HG02981 (cell line): ENCODE measurements at regions not wholly inside any gene's neighbourhood (a gene's known extent, or its start where the extent isn't known, plus 50 kb on each side); places are given as distances from the start of the nearest gene placed in this dataset.
"Not testable (repeated sequence)": the region's sequence is repeated elsewhere in the genome, so short reads cannot be mapped to it uniquely, and the experiment has no call there.

Experiments used
- ATAC-seq: cut with Tn5 transposase; IDR thresholded peaks from one replicate; pipeline ENCODE4 v1.9.1; 2021; ENCODE audit warnings: mild to moderate bottlenecking, moderate library complexity; ENCODE audit not compliant: unreplicated experiment

- no peak for ATAC-seq
Observed at GRCh38 chr4:12408364-12408763, 979.7 kb upstream of the HS3ST1 start.

DNA sequence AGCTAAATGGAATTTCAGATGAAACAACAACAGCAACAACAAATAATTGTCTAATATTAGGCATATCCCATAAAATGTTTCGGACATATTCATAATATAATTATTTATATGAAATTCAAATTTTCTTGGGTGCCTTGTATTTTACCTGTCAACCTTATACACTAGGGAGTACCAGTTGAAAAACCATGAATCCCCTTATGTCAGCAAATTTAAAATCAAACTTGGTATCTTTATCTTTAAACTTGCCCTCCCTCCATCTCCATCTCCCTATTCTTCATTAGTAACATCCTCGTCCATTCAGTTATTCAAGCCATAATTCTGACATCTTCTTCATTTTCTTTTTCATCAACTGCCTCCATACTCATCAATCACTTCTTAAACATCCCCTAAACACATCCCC lies 974.5 kb upstream of the HS3ST1 start:
- no peak for ATAC-seq

GRCh38 chr4:12399781-12400180 lies 971.1 kb upstream of the HS3ST1 start:
- no peak for ATAC-seq

DNA sequence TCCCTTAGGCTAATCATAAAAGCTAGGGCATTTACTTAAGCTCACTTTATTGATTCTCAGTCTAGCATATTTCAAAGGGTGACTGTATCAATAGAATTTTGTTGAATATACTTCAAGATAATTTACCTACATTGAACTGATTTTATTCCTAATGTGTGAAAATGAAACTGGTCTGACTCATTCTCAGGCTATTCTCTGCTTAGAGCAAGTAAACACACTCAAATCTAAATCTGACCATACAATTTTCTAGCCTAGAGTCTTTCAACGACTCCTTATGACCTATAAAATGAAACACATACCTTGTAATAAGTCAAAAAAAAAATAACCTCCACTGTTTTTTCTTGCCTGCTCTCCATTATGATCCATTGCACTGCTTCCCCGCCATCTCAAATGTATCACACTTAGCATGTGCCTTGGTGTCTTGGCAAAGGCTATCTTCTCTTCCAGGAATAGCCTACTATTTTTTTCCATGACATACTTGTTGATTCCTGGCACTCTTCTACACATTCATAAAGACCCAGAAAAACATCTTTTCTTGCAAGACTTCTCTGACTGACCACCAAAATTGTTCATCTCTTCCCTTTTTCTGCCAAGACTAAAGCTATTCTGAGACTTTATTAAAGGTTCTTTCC lies 965.1 kb upstream of the HS3ST1 start:
- no peak for ATAC-seq

DNA sequence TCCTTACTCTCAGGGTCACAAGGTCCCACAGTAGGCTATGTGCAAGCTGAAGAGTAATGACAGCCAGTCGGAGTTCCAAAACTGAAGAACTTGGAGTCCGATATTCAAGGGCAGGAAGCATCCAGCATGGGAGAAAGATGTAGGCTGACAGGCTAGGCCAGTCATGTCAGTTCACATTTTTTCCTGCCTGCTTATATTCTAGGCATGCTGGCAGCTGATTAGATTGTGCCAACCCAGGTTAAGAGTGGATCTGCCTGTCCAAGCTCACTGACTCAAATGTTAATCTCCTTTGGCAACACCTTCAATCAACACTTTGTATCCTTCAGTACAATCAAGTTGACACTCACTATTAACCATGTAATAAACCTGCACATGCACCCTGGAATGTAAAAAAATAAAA lies 960.9 kb upstream of the HS3ST1 start:
- no peak for ATAC-seq

- no peak for ATAC-seq
Observed at GRCh38 chr4:12382567-12382966, 953.9 kb upstream of the HS3ST1 start.

GRCh38 chr4:12379191-12379590 lies 950.5 kb upstream of the HS3ST1 start:
- ATAC-seq, result no peak

GRCh38 chr4:12375805-12376204 lies 947.1 kb upstream of the HS3ST1 start:
- no peak for ATAC-seq

DNA sequence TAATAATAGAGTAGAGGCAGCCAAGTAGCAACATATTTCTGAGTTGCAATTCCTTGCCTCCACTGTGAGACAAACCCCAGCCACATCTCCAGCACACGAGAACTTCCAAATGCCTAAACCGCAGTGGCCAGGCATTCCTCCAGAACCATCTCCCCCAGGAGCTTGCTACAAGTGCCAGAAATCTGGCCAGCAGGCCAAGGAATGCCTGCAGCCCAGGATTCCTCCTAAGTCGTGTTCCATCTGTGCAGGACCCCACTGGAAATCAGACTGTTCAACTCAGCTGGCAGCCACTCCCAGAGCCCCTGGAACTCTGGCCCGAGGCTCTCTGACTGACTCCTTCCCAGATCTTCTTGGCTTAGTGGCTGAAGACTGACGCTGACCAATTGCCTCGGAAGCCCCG lies 937.2 kb upstream of the HS3ST1 start:
- ATAC-seq, result not testable (repeated sequence)

- no peak for ATAC-seq
Observed at GRCh38 chr4:12360391-12360790, 931.7 kb upstream of the HS3ST1 start.

GRCh38 chr4:12359420-12359819 lies 930.7 kb upstream of the HS3ST1 start:
- no peak for ATAC-seq

GRCh38 chr4:12333083-12333482 lies 904.4 kb upstream of the HS3ST1 start:
- not testable (repeated sequence) for ATAC-seq

DNA sequence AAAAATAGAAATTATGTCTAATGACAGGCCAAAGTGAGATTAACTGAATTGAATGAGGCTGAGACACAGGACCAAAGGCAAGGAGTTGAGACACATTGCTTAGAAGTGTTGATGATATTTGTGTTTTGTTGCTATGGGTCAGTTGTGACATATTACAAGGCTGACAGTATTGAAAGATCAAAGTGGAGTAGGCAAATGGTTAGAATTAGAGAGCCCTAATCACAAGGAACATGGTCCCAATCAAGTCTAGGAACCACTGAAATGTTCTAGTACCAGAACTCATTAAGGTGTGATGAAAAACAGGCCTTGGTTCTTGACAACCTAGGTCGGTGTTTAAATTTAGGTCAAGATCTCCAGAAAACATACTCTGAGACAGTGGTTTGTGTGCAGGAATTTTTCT lies 896.3 kb upstream of the HS3ST1 start:
- no peak for ATAC-seq

DNA sequence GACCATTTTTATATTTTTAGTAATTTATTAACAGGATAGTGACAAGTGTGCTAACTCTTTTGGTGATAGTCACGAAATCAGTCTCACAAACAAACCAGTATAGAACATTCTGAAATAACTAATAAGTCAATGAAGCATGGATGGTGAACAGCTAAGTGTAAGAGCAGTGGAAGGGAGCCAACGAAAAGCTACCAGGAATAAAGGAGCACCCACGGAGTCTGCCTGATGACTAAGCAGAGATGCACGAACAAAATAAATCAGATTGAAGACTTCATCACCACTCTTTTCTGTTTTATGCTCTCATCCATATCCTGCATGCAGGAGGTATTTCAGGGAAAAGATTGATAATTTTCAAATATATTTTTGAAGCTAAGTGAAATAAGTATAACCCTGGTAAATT lies 891.1 kb upstream of the HS3ST1 start:
- ATAC-seq, result no peak

DNA sequence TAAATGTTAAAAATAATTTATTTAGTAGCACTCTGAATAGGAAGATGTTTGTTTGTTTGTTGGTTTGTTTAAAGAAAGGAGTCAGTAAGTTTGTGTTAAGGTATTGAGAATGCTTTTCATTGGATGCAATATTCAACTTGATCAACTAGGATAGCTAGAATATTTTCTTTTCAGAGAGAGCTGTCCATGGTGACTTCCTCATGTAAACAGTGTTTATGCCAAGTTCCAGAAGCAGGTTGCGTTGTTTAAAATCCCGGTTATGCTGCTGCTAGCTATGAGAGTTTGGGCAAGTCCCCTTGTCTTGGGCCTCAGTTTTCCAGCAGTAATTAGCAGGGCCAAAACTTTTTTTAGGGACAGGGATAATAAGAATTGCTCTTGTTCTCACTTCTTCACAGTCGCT lies 876.2 kb upstream of the HS3ST1 start:
- ATAC-seq, result no peak

DNA sequence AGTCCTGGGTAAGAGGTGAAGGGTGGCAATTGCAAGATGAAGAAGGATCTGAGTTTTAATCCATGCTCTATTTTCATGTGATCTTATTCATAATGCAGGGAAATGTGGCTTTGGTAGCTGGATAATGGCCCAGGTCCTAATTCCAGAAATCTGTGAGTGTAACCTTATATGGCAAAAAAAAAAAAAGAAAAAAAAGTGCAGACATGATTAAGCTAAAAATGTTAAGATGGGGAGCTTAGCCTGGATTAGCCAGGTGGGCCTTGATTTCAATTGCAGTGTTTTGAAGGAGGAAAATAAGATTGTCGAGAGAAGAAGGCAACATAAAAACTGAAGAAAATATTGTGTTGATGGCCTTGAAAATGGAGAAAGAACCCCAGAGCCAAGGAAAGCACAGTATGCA lies 867.7 kb upstream of the HS3ST1 start:
- no peak for ATAC-seq

- ATAC-seq, result no peak
Observed at GRCh38 chr4:12293906-12294525, 865.3 kb upstream of the HS3ST1 start.

- ATAC-seq, result no peak
Observed at GRCh38 chr4:12286351-12286750, 857.7 kb upstream of the HS3ST1 start.

- no peak for ATAC-seq
Observed at GRCh38 chr4:12270546-12270945, 841.9 kb upstream of the HS3ST1 start.

- ATAC-seq, result no peak
Observed at GRCh38 chr4:12265554-12265953, 836.9 kb upstream of the HS3ST1 start.

- no peak for ATAC-seq
Observed at GRCh38 chr4:12260453-12260852, 831.8 kb upstream of the HS3ST1 start.

DNA sequence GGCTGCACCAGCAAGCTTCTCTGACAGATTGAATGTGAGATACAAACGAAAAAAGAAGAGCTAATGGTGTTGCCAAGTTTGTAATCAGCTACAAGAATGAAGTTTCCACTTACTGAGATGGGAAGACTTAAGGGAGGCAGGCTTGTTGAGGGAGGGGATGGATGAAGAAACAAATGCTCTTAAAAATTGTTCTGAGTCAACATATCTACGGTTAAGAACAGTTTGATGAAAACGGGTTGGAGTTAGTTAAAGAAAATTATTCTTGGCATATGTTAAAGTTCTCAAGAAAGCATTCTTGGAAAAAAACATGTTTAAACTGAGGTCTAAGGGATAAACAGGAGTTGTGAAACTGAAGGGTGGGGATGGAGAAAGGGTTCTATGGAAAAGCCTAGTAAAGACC lies 816.3 kb upstream of the HS3ST1 start:
- no peak for ATAC-seq

GRCh38 chr4:12242354-12242753 lies 813.7 kb upstream of the HS3ST1 start:
- ATAC-seq, result no peak
